Panc1 (cell line): ENCODE measurements at regions not wholly inside any gene's neighbourhood (a gene's known extent, or its start where the extent isn't known, plus 50 kb on each side); places are given as distances from the start of the nearest gene placed in this dataset.

Experiments
- ATAC-seq: fragments of 200-7000 bp; cut with Tn5 transposase; 2 replicates; pipeline ENCODE4 v1.9.1; 2020; ENCODE audit warnings: mild to moderate bottlenecking, moderate library complexity
- BruUV-seq: library from RNA; stranded (reverse); fragments of 400-500 nt; replicated peaks from 2 replicates; lab custom pipeline; 2021; lab: Mats Ljungman, UMichigan
- CTCF ChIA-PET: fragments of 300-600 bp; sonication (Branson Sonifier 250); formaldehyde crosslinking; loops from one replicate; lab custom pipeline; 2022; ENCODE audit warnings: antibody characterized with exemption; lab: Charles Lee
- POLR2A ChIA-PET: fragments of 300-600 bp; sonication (Branson Sonifier 250); formaldehyde crosslinking; loops from one replicate; lab custom pipeline; 2022; ENCODE audit warnings: antibody characterized with exemption; lab: Charles Lee
- DNase-seq: peaks from one replicate; pipeline ENCODE4 v3.0.0-alpha.2; 2010; ENCODE audit warnings: low read depth, low spot score
- H3K27ac ChIP-seq: 2 replicates; pipeline ENCODE4 v1.5.1; 2011; ENCODE audit warnings: mild to moderate bottlenecking, low read length, inconsistent platforms
- H3K27me3 ChIP-seq: fragments of 200-500 bp; sonication (Bioruptor generic); 2 replicates; pipeline ENCODE4 v1.6.0; 2014; ENCODE audit warnings: low read length, inconsistent platforms; ENCODE audit not compliant: control insufficient read depth, insufficient read depth
- H3K36me3 ChIP-seq: fragments of 200-500 bp; sonication (Bioruptor generic); 2 replicates; pipeline ENCODE4 v1.5.1; 2014; ENCODE audit warnings: inconsistent platforms, mild to moderate bottlenecking, low read length, moderate library complexity; ENCODE audit not compliant: control insufficient read depth, insufficient read depth
- H3K4me1 ChIP-seq: 2 replicates; pipeline ENCODE4 v1.5.1; 2011; ENCODE audit warnings: inconsistent platforms, mild to moderate bottlenecking, low read length, moderate library complexity; ENCODE audit not compliant: control insufficient read depth, insufficient read depth
- H3K4me3 ChIP-seq, 2 experiments: 2 replicates each; pipeline ENCODE4 v1.5.1; 2011 to 2012; ENCODE audit warnings: low read depth in 2 of 2, low read length in 2 of 2, mild to moderate bottlenecking in 2 of 2, inconsistent platforms in 1 of 2, moderate library complexity in 1 of 2
- H3K9me3 ChIP-seq: fragments of 200-500 bp; sonication (Bioruptor generic); 2 replicates; pipeline ENCODE4 v1.5.1; 2014; ENCODE audit warnings: low read depth, mild to moderate bottlenecking, inconsistent platforms, low read length, moderate library complexity; ENCODE audit not compliant: control insufficient read depth, insufficient read depth
- CTCF ChIP-seq: fragments of 450-650 bp; IDR thresholded peaks from 2 replicates; pipeline ENCODE4 v1.5.1; 2017; ENCODE audit warnings: mild to moderate bottlenecking
- POLR2AphosphoS5 ChIP-seq: IDR thresholded peaks from 2 replicates; pipeline ENCODE4 v1.6.1; 2012; ENCODE audit warnings: mild to moderate bottlenecking, low read depth, low read length, moderate library complexity
- REST ChIP-seq, 2 experiments: IDR thresholded peaks; 2 replicates each; pipeline ENCODE4 v1.6.1; 2011 to 2012; ENCODE audit warnings: low read depth in 2 of 2, control low read depth in 1 of 2, low read length in 1 of 2, mild to moderate bottlenecking in 1 of 2, moderate library complexity in 1 of 2; ENCODE audit not compliant: insufficient read depth in 1 of 2
- SIN3A ChIP-seq: IDR thresholded peaks from 2 replicates; pipeline ENCODE4 v1.6.1; 2012; ENCODE audit warnings: low read depth, mild to moderate bottlenecking, low read length, moderate library complexity, borderline replicate concordance; ENCODE audit not compliant: insufficient read depth
- TCF7L2 ChIP-seq: IDR thresholded peaks from 2 replicates; pipeline ENCODE4 v1.6.1; 2011; ENCODE audit warnings: mild to moderate bottlenecking, low read depth, low read length, inconsistent platforms
- in situ Hi-C: cut with HindIII; loops from 2 replicates; pipeline ENCODE4 v1.10.0; 2016; ENCODE audit warnings: low sequenced_read_pairs, low pct_unique_long_range_greater_than_20kb
- intact Hi-C: fragments of 100-400 bp; cut with micrococcal nuclease; formaldehyde crosslinking; loops from one replicate; pipeline ENCODE4 v1.10.0; 2022; ENCODE audit not compliant: unreplicated experiment

- in situ Hi-C loops (no loop called here), intact Hi-C loops (no loop called here)
- no peak for TF ChIP-seq REST (IDR thresholded peaks at IDR 0.05; ENCODE audit: insufficient read depth in 1 of 2, low read depth in 2 of 2, low read length in 1 of 2)
- TF ChIP-seq SIN3A: no peak
- no peak for TF ChIP-seq CTCF
- no peak for TF ChIP-seq POLR2AphosphoS5
- no peak for TF ChIP-seq TCF7L2
- ATAC-seq (no peak), DNase-seq (no peak)
- Histone ChIP-seq H3K27me3 (no peaks in the 10 kb centered on the region), H3K27ac (no peak overlapping the region), H3K4me1 (no peaks in the 10 kb centered on the region), H3K9me3 (no peaks in the 10 kb centered on the region), H3K36me3 (no peaks in the 10 kb centered on the region; the same call in 1 of the 2 replicates), H3K4me3 (no peak overlapping the region)
- CTCF ChIA-PET: no interaction called here
- POLR2A ChIA-PET: no interaction called here
- BruUV-seq: no TSS peak
Measured at GRCh38 chr10:53111529-53111928, 338.9 kb upstream of the MBL2 start.

GRCh38 chr10:53109320-53109719, 336.7 kb upstream of the MBL2 start:
- no peaks in the 10 kb centered on the region for H3K27me3 ChIP-seq
- intact Hi-C loops (no loop called here), in situ Hi-C loops (no loop called here)
- POLR2A ChIA-PET: interaction anchor here (0.5 kb wide), 1 partner anchor 7 kb away, joined by 3 read pairs; no protein-coding TSS in a partner anchor
- H3K4me3 ChIP-seq: no peak overlapping the region
- BruUV-seq: no TSS peak
- no peak overlapping the region for H3K27ac ChIP-seq
- H3K36me3 ChIP-seq: no peaks in the 10 kb centered on the region; the same call in 1 of the 2 replicates
- no peaks in the 10 kb centered on the region for H3K4me1 ChIP-seq
- no peak for DNase-seq
- CTCF ChIA-PET: no interaction called here
- ATAC-seq: no peak
- H3K9me3 ChIP-seq: no peaks in the 10 kb centered on the region
- TF ChIP-seq CTCF (no peak), TCF7L2 (no peak), POLR2AphosphoS5 (no peak), REST (IDR thresholded peaks at IDR 0.05; ENCODE audit: insufficient read depth in 1 of 2, low read depth in 2 of 2, low read length in 1 of 2) (no peak), SIN3A (no peak)
